Astrocyte (in vitro differentiated cells and primary cell): ENCODE measurements at regions not wholly inside any gene's neighbourhood (a gene's known extent, or its start where the extent isn't known, plus 50 kb on each side); places are given as distances from the start of the nearest gene placed in this dataset.

Experiments used
- DNase-seq: peaks from one replicate; pipeline ENCODE4 v3.0.0-alpha.2; 2010; ENCODE audit warnings: low read depth
- FAIRE-seq: peaks from 2 replicates; lab custom pipeline; 2011; peaks lifted over from hg19 to GRCh38; lab: Jason Lieb, UNC
- H2AFZ ChIP-seq: 2 replicates; pipeline ENCODE4 v1.6.0; 2012; ENCODE audit warnings: low read depth, low read length, inconsistent platforms
- H3K27ac ChIP-seq: 2 replicates; pipeline ENCODE4 v1.5.1; 2011; ENCODE audit warnings: low read depth, low read length, inconsistent platforms
- H3K27me3 ChIP-seq: 2 replicates; pipeline ENCODE4 v1.6.0; 2011; ENCODE audit warnings: low read length, inconsistent platforms; ENCODE audit not compliant: insufficient read depth
- H3K36me3 ChIP-seq: 2 replicates; pipeline ENCODE4 v1.5.1; 2011; ENCODE audit warnings: low read length, inconsistent platforms; ENCODE audit not compliant: insufficient read depth
- H3K4me1 ChIP-seq: 2 replicates; pipeline ENCODE4 v1.5.1; 2011; ENCODE audit warnings: low read length, inconsistent platforms; ENCODE audit not compliant: insufficient read depth
- H3K4me2 ChIP-seq: 2 replicates; pipeline ENCODE4 v1.6.0; 2012; ENCODE audit warnings: low read length, inconsistent platforms
- H3K4me3 ChIP-seq: 2 replicates; pipeline ENCODE4 v1.5.1; 2011; ENCODE audit warnings: low read depth, mild to moderate bottlenecking, low read length, inconsistent platforms; ENCODE audit not compliant: insufficient read depth
- H3K79me2 ChIP-seq: 2 replicates; pipeline ENCODE4 v1.6.0; 2012; ENCODE audit warnings: mild to moderate bottlenecking, low read length, inconsistent platforms; ENCODE audit not compliant: insufficient read depth
- H3K9ac ChIP-seq: 2 replicates; pipeline ENCODE4 v1.6.0; 2012; ENCODE audit warnings: mild to moderate bottlenecking, low read length, inconsistent platforms
- H3K9me3 ChIP-seq: 2 replicates; pipeline ENCODE4 v1.5.1; 2012; ENCODE audit warnings: low read depth, mild to moderate bottlenecking, low read length, inconsistent platforms; ENCODE audit not compliant: insufficient read depth
- H4K20me1 ChIP-seq: 2 replicates; pipeline ENCODE4 v1.6.0; 2012; ENCODE audit warnings: low read length, inconsistent platforms; ENCODE audit not compliant: insufficient read depth
- H3K27ac Mint-ChIP-seq: one replicate; pipeline ENCODE4 v1.8.0; 2021; ENCODE audit warnings: mild to moderate bottlenecking, mixed read lengths; ENCODE audit not compliant: unreplicated experiment
- H3K27me3 Mint-ChIP-seq: one replicate; pipeline ENCODE4 v1.8.0; 2021; ENCODE audit warnings: low read depth, mixed read lengths; ENCODE audit not compliant: unreplicated experiment
- H3K36me3 Mint-ChIP-seq: one replicate; pipeline ENCODE4 v1.8.0; 2021; ENCODE audit warnings: low read depth, mixed read lengths; ENCODE audit not compliant: unreplicated experiment
- H3K4me1 Mint-ChIP-seq: one replicate; pipeline ENCODE4 v1.8.0; 2021; ENCODE audit warnings: low read depth, mixed read lengths; ENCODE audit not compliant: unreplicated experiment
- H3K4me3 Mint-ChIP-seq: one replicate; pipeline ENCODE4 v1.8.0; 2021; ENCODE audit warnings: mild to moderate bottlenecking, moderate library complexity, mixed read lengths; ENCODE audit not compliant: unreplicated experiment
- H3K9me3 Mint-ChIP-seq: one replicate; pipeline ENCODE4 v1.8.0; 2021; ENCODE audit warnings: mild to moderate bottlenecking, mixed read lengths; ENCODE audit not compliant: unreplicated experiment
- EZH2 ChIP-seq: IDR thresholded peaks from 2 replicates; pipeline ENCODE4 v1.6.1; 2012; ENCODE audit warnings: mild to moderate bottlenecking, low read length, inconsistent platforms; ENCODE audit not compliant: insufficient read depth
- TF ChIP-seq, protein P1 (sequence below): IDR thresholded peaks from 2 replicates; pipeline ENCODE4 v1.5.1; 2011; ENCODE audit warnings: low read depth, mild to moderate bottlenecking, inconsistent platforms, low read length, moderate library complexity; ENCODE audit not compliant: insufficient read depth

- Histone ChIP-seq H3K79me2 (no peaks in the 10 kb centered on the region), H3K4me3 (no peak overlapping the region), H3K4me2 (no peak overlapping the region), H3K27ac (no peak overlapping the region), H3K9me3 (no peaks in the 10 kb centered on the region), H4K20me1 (no peaks in the 10 kb centered on the region), H3K4me1 (no peaks in the 10 kb centered on the region), H2AFZ (no peak overlapping the region), H3K27me3 (peaks cover 33% of the 10 kb centered on the region), H3K36me3 (no peaks in the 10 kb centered on the region), H3K9ac (no peak overlapping the region)
- FAIRE-seq (no peak), DNase-seq (no peak)
- H3K9me3 Mint-ChIP-seq: no peaks in the 10 kb centered on the region
- H3K4me1 Mint-ChIP-seq: no peaks in the 10 kb centered on the region
- H3K4me3 Mint-ChIP-seq: no peak overlapping the region
- H3K36me3 Mint-ChIP-seq: no peaks in the 10 kb centered on the region
- TF ChIP-seq, protein P1, sequence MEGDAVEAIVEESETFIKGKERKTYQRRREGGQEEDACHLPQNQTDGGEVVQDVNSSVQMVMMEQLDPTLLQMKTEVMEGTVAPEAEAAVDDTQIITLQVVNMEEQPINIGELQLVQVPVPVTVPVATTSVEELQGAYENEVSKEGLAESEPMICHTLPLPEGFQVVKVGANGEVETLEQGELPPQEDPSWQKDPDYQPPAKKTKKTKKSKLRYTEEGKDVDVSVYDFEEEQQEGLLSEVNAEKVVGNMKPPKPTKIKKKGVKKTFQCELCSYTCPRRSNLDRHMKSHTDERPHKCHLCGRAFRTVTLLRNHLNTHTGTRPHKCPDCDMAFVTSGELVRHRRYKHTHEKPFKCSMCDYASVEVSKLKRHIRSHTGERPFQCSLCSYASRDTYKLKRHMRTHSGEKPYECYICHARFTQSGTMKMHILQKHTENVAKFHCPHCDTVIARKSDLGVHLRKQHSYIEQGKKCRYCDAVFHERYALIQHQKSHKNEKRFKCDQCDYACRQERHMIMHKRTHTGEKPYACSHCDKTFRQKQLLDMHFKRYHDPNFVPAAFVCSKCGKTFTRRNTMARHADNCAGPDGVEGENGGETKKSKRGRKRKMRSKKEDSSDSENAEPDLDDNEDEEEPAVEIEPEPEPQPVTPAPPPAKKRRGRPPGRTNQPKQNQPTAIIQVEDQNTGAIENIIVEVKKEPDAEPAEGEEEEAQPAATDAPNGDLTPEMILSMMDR: no peak
- no peak for TF ChIP-seq EZH2
- H3K27me3 Mint-ChIP-seq: peaks cover 64% of the 10 kb centered on the region
- H3K27ac Mint-ChIP-seq: no peak overlapping the region
Measured at GRCh38 chr3:14303336-14304100, 98.9 kb upstream of the SLC6A6 start.

GRCh38 chr3:14304101-14305045, 98.0 kb upstream of the SLC6A6 start:
- H3K4me3 Mint-ChIP-seq: no peak overlapping the region
- no peaks in the 10 kb centered on the region for H3K36me3 Mint-ChIP-seq
- FAIRE-seq: no peak
- Histone ChIP-seq H3K9me3 (no peaks in the 10 kb centered on the region), H3K4me3 (no peak overlapping the region), H3K79me2 (no peaks in the 10 kb centered on the region), H3K36me3 (no peaks in the 10 kb centered on the region), H3K27ac (no peak overlapping the region), H3K9ac (no peak overlapping the region), H2AFZ (no peak overlapping the region), H3K27me3 (peaks cover 38% of the 10 kb centered on the region), H3K4me2 (no peak overlapping the region), H4K20me1 (no peaks in the 10 kb centered on the region), H3K4me1 (no peaks in the 10 kb centered on the region)
- H3K27ac Mint-ChIP-seq: no peak overlapping the region
- no peaks in the 10 kb centered on the region for H3K4me1 Mint-ChIP-seq
- peaks cover 3% of the 10 kb centered on the region for H3K9me3 Mint-ChIP-seq
- DNase-seq: no peak
- no peak for TF ChIP-seq EZH2
- TF ChIP-seq, protein P1: no peak
- peaks cover 64% of the 10 kb centered on the region for H3K27me3 Mint-ChIP-seq
